ENCODE measurements at regions not wholly inside any gene's neighbourhood (a gene's known extent, or its start where the extent isn't known, plus 50 kb on each side); places are given as distances from the start of the nearest gene placed in this dataset.

- intact Hi-C loops (cut with DNase I): no loop called here
- no peaks in the 10 kb centered on the region for H3K27me3 ChIP-seq
- no peak for TF ChIP-seq CTCF (IDR thresholded peaks at IDR 0.05)
- no peak for TF ChIP-seq POLR2A (IDR thresholded peaks at IDR 0.05)
- no peak overlapping the region for H3K4me3 ChIP-seq
- no peaks in the 10 kb centered on the region for H3K36me3 ChIP-seq
- no peak for DNase-seq (ENCODE audit: extremely low spot score in 2 of 2)
- H3K9me3 ChIP-seq: no peaks in the 10 kb centered on the region
- H3K4me1 ChIP-seq: no peaks in the 10 kb centered on the region
- no peak overlapping the region for H3K27ac ChIP-seq
Measured at GRCh38 chr5:31007672-31008071, 185.8 kb upstream of the CDH6 start.

- Histone ChIP-seq H3K27ac (no peak overlapping the region), H3K4me1 (no peaks in the 10 kb centered on the region), H3K9me3 (no peaks in the 10 kb centered on the region), H3K27me3 (no peaks in the 10 kb centered on the region), H3K4me3 (no peak overlapping the region), H3K36me3 (no peaks in the 10 kb centered on the region)
- DNase-seq (ENCODE audit: extremely low spot score in 2 of 2): no peak
- TF ChIP-seq CTCF (IDR thresholded peaks at IDR 0.05): no peak
- no peak for TF ChIP-seq POLR2AphosphoS5 (IDR thresholded peaks at IDR 0.05; ENCODE audit: insufficient read depth in 1 of 2, low read depth in 1 of 2)
- TF ChIP-seq POLR2A (IDR thresholded peaks at IDR 0.05): no peak
- intact Hi-C loops (cut with DNase I): no loop called here
Measured at GRCh38 chr5:31000287-31000686, 193.2 kb upstream of the CDH6 start.

GRCh38 chr5:30997681-30998080, 195.8 kb upstream of the CDH6 start:
- H3K9me3 ChIP-seq: no peaks in the 10 kb centered on the region
- no peaks in the 10 kb centered on the region for H3K27me3 ChIP-seq
- TF ChIP-seq POLR2AphosphoS5 (IDR thresholded peaks at IDR 0.05; ENCODE audit: insufficient read depth in 1 of 2, low read depth in 1 of 2) (no peak), CTCF (IDR thresholded peaks at IDR 0.05) (no peak), POLR2A (IDR thresholded peaks at IDR 0.05) (no peak)
- no peaks in the 10 kb centered on the region for H3K4me1 ChIP-seq
- DNase-seq (ENCODE audit: extremely low spot score in 2 of 2): no peak
- H3K36me3 ChIP-seq: no peaks in the 10 kb centered on the region
- H3K27ac ChIP-seq: no peak overlapping the region
- intact Hi-C loops (cut with DNase I): no loop called here
- H3K4me3 ChIP-seq: no peak overlapping the region

GRCh38 chr5:30994902-30995301, 198.6 kb upstream of the CDH6 start:
- no peak for DNase-seq (ENCODE audit: extremely low spot score in 2 of 2)
- Histone ChIP-seq H3K4me3 (no peak overlapping the region), H3K9me3 (no peaks in the 10 kb centered on the region), H3K27ac (no peak overlapping the region), H3K36me3 (no peaks in the 10 kb centered on the region), H3K27me3 (no peaks in the 10 kb centered on the region), H3K4me1 (no peaks in the 10 kb centered on the region)
- TF ChIP-seq CTCF (IDR thresholded peaks at IDR 0.05) (no peak), POLR2AphosphoS5 (IDR thresholded peaks at IDR 0.05; ENCODE audit: insufficient read depth in 1 of 2, low read depth in 1 of 2) (no peak), POLR2A (IDR thresholded peaks at IDR 0.05) (no peak)
- intact Hi-C loops (cut with DNase I): no loop called here

GRCh38 chr5:30994176-30994575, 199.3 kb upstream of the CDH6 start:
- Histone ChIP-seq H3K36me3 (no peaks in the 10 kb centered on the region), H3K4me3 (no peak overlapping the region), H3K27ac (no peak overlapping the region), H3K4me1 (no peaks in the 10 kb centered on the region), H3K9me3 (no peaks in the 10 kb centered on the region), H3K27me3 (no peaks in the 10 kb centered on the region)
- intact Hi-C loops (cut with DNase I): no loop called here
- TF ChIP-seq CTCF (IDR thresholded peaks at IDR 0.05) (no peak), POLR2AphosphoS5 (IDR thresholded peaks at IDR 0.05; ENCODE audit: insufficient read depth in 1 of 2, low read depth in 1 of 2) (no peak), POLR2A (IDR thresholded peaks at IDR 0.05) (no peak)
- DNase-seq (ENCODE audit: extremely low spot score in 2 of 2): no peak
